MM.1S (cell line): ENCODE measurements at regions not wholly inside any gene's neighbourhood (a gene's known extent, or its start where the extent isn't known, plus 50 kb on each side); places are given as distances from the start of the nearest gene placed in this dataset.

Experiments
- EZH2 ChIP-seq: fragments of 300-600 bp; sonication (generic); optimal IDR thresholded peaks from 2 replicates; pipeline ENCODE3; 2017; ENCODE audit warnings: low read depth, mild to moderate bottlenecking, antibody characterized with exemption, low read length, mixed read lengths
- TF ChIP-seq, protein P1 (sequence below): fragments of 300-600 bp; sonication (generic); IDR thresholded peaks from 2 replicates; pipeline ENCODE4 v1.5.1; 2016; ENCODE audit warnings: antibody characterized with exemption, low read length, mixed read lengths

DNA sequence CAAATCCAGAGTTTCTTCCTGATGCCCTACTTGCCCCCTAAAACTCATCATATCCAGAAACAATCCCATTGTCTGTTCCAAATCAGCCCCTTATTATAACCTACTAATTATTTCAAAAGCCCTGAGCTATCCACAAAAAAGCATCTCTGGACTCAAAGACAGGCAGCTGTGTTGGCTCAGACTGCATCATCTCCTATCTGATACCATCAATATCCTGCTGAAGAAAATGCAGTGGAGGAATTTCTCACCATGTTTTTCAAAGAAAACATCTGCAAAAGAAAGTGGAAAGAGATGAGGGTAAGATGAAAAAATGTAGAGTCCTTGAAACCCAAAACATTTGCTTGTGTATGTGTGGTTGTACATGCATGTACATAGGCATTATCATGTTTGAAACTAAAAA is 153.0 kb upstream of the DEFB112 start:
- TF ChIP-seq, protein P1, sequence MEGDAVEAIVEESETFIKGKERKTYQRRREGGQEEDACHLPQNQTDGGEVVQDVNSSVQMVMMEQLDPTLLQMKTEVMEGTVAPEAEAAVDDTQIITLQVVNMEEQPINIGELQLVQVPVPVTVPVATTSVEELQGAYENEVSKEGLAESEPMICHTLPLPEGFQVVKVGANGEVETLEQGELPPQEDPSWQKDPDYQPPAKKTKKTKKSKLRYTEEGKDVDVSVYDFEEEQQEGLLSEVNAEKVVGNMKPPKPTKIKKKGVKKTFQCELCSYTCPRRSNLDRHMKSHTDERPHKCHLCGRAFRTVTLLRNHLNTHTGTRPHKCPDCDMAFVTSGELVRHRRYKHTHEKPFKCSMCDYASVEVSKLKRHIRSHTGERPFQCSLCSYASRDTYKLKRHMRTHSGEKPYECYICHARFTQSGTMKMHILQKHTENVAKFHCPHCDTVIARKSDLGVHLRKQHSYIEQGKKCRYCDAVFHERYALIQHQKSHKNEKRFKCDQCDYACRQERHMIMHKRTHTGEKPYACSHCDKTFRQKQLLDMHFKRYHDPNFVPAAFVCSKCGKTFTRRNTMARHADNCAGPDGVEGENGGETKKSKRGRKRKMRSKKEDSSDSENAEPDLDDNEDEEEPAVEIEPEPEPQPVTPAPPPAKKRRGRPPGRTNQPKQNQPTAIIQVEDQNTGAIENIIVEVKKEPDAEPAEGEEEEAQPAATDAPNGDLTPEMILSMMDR, result no peak
- TF ChIP-seq EZH2, result no peak
